CD4-positive, alpha-beta T cell (primary cell): ENCODE measurements at regions not wholly inside any gene's neighbourhood (a gene's known extent, or its start where the extent isn't known, plus 50 kb on each side); places are given as distances from the start of the nearest gene placed in this dataset.

Experiments used
- ATAC-seq: fragments of 200-7000 bp; cut with Tn5 transposase; one replicate; pipeline ENCODE4 v1.10.0; 2022; ENCODE audit warnings: mild to moderate bottlenecking; ENCODE audit not compliant: poor library complexity
- CTCF ChIA-PET: fragments of 350-600 bp; sonication (Branson Sonifier 250); formaldehyde crosslinking; loops from one replicate; lab custom pipeline; 2021; ENCODE audit warnings: antibody characterized with exemption, inconsistent platforms; lab: Charles Lee
- POLR2A ChIA-PET: fragments of 350-600 bp; sonication (Branson Sonifier 250); formaldehyde crosslinking; loops from one replicate; lab custom pipeline; 2021; ENCODE audit warnings: antibody characterized with exemption, inconsistent platforms; lab: Charles Lee
- DNase-seq, 14 experiments: peaks; one replicate each; pipeline ENCODE4 v3.0.0-alpha.2; 2013 to 2020; ENCODE audit warnings: mixed read lengths in 2 of 14
- H3K27ac ChIP-seq, 2 donors: one replicate each; pipeline versions ENCODE4 v1.5.1 to v1.7.0; 2013; ENCODE audit warnings: low read length in 2 of 2, low read depth in 1 of 2, mild to moderate bottlenecking in 1 of 2
- H3K27me3 ChIP-seq, 2 experiments: 1 replicate in 1 of 2; 2 replicates in 1 of 2; pipeline versions ENCODE4 v1.6.1 to v1.7.0; 2013; ENCODE audit warnings: low read length in 2 of 2, control low read depth in 1 of 2, mild to moderate bottlenecking in 1 of 2, moderate library complexity in 1 of 2; ENCODE audit not compliant: insufficient read depth in 2 of 2, control insufficient read depth in 1 of 2
- H3K36me3 ChIP-seq: one replicate; pipeline ENCODE4 v1.6.1; 2013; ENCODE audit warnings: low read length, control low read depth; ENCODE audit not compliant: insufficient read depth
- H3K4me1 ChIP-seq: one replicate; pipeline ENCODE4 v1.6.1; 2013; ENCODE audit warnings: low read length, control low read depth; ENCODE audit not compliant: insufficient read depth
- H3K4me3 ChIP-seq: one replicate; pipeline ENCODE4 v1.5.1; 2013; ENCODE audit warnings: mild to moderate bottlenecking, low read length, moderate library complexity
- H3K9me3 ChIP-seq, 2 experiments: 1 replicate in 1 of 2; 2 replicates in 1 of 2; pipeline versions ENCODE4 v1.6.1 to v1.7.0; 2013; ENCODE audit warnings: low read length in 2 of 2, mild to moderate bottlenecking in 2 of 2, control low read depth in 1 of 2, moderate library complexity in 1 of 2; ENCODE audit not compliant: control insufficient read depth in 1 of 2, insufficient read depth in 1 of 2
- H3K27ac Mint-ChIP-seq: one replicate; pipeline ENCODE4 v1.8.0; 2020; ENCODE audit warnings: mixed read lengths
- H3K27me3 Mint-ChIP-seq: one replicate; pipeline ENCODE4 v1.8.0; 2021; ENCODE audit warnings: mixed read lengths
- H3K36me3 Mint-ChIP-seq: one replicate; pipeline ENCODE4 v1.8.0; 2021; ENCODE audit warnings: low read depth, mixed read lengths
- H3K4me1 Mint-ChIP-seq: one replicate; pipeline ENCODE4 v1.8.0; 2021; ENCODE audit warnings: low read depth, mixed read lengths
- H3K4me3 Mint-ChIP-seq: one replicate; pipeline ENCODE4 v1.8.0; 2020; ENCODE audit warnings: mild to moderate bottlenecking, mixed read lengths
- H3K9me3 Mint-ChIP-seq: one replicate; pipeline ENCODE4 v1.8.0; 2020; ENCODE audit warnings: mixed read lengths
- intact Hi-C, 2 experiments: fragments of 100-400 bp; cut with DNase I in 1 of 2; cut with micrococcal nuclease in 1 of 2; formaldehyde crosslinking; loops; one replicate each; pipeline versions ENCODE4 v1.15.1 to v1.9.0; 2023 to 2025; cut with DNase I, micrococcal nuclease
- TF ChIP-seq, protein P1 (sequence below): fragments of 200-600 bp; IDR thresholded peaks from one replicate; pipeline ENCODE4 v1.8.0; 2022; ENCODE audit warnings: antibody characterized with exemption, mild to moderate bottlenecking

DNA sequence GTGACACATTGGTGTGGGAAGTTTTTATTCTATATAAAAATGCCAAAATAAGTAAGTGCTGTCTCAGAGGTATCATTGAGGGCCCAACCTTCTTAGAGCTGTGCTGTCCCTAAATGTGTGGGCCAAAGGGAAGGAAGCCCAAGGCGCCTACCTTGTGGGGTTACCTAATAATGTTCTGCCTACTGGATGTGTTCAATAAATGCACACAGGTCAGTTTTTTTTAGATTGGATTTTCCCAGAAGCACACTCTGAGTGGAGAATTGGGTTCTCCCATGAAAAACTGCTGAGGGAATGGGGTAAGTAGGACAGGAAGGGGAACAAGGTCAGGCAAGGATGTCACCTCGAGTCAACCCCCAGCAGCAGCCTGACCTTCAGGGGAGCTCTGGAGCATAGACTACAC lies 168.7 kb upstream of the FRMD4B start:
- H3K4me1 Mint-ChIP-seq: no peaks in the 10 kb centered on the region
- TF ChIP-seq, protein P1, sequence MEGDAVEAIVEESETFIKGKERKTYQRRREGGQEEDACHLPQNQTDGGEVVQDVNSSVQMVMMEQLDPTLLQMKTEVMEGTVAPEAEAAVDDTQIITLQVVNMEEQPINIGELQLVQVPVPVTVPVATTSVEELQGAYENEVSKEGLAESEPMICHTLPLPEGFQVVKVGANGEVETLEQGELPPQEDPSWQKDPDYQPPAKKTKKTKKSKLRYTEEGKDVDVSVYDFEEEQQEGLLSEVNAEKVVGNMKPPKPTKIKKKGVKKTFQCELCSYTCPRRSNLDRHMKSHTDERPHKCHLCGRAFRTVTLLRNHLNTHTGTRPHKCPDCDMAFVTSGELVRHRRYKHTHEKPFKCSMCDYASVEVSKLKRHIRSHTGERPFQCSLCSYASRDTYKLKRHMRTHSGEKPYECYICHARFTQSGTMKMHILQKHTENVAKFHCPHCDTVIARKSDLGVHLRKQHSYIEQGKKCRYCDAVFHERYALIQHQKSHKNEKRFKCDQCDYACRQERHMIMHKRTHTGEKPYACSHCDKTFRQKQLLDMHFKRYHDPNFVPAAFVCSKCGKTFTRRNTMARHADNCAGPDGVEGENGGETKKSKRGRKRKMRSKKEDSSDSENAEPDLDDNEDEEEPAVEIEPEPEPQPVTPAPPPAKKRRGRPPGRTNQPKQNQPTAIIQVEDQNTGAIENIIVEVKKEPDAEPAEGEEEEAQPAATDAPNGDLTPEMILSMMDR: no peak
- DNase-seq (no peak), ATAC-seq (no peak)
- H3K27me3 Mint-ChIP-seq: no peaks in the 10 kb centered on the region
- H3K36me3 ChIP-seq: no peaks in the 10 kb centered on the region
- no peak overlapping the region for H3K27ac ChIP-seq
- intact Hi-C loops: no loop called here
- H3K9me3 Mint-ChIP-seq: peaks cover 2% of the 10 kb centered on the region
- ChIA-PET CTCF (no interaction called here), POLR2A (no interaction called here)
- H3K27ac Mint-ChIP-seq: no peak overlapping the region
- no peak overlapping the region for H3K4me3 Mint-ChIP-seq
- H3K4me1 ChIP-seq: no peaks in the 10 kb centered on the region
- no peaks in the 10 kb centered on the region for H3K9me3 ChIP-seq
- no peak overlapping the region for H3K4me3 ChIP-seq
- H3K36me3 Mint-ChIP-seq: no peaks in the 10 kb centered on the region
- no peaks in the 10 kb centered on the region for H3K27me3 ChIP-seq

DNA sequence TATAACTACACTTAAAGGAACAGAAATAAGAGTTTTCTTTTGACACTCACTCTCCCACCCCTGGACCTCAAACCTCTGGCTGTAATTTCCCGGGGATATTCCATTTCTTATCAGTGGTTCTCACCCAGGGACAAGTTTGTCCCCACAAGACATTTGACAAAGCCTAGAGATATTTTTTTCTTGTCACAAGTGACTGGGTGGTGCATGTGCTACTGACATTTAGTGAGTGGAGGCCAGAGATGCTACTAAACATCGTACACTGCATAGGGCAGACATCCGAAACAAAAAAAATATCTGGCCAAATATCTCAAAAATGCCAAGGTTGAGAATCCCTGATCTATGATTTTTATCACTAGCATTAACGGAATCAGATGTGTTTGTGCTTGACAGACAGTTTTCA lies 168.0 kb upstream of the FRMD4B start:
- no peaks in the 10 kb centered on the region for H3K27me3 Mint-ChIP-seq
- no peak overlapping the region for H3K4me3 Mint-ChIP-seq
- intact Hi-C loops: no loop called here
- H3K27ac Mint-ChIP-seq: no peak overlapping the region
- Histone ChIP-seq H3K36me3 (no peaks in the 10 kb centered on the region), H3K9me3 (no peaks in the 10 kb centered on the region), H3K27me3 (no peaks in the 10 kb centered on the region), H3K4me3 (no peak overlapping the region), H3K4me1 (no peaks in the 10 kb centered on the region), H3K27ac (no peak overlapping the region)
- TF ChIP-seq, protein P1: no peak
- H3K4me1 Mint-ChIP-seq: no peaks in the 10 kb centered on the region
- no peak for DNase-seq
- ChIA-PET CTCF (no interaction called here), POLR2A (no interaction called here)
- peaks cover 2% of the 10 kb centered on the region for H3K9me3 Mint-ChIP-seq
- no peaks in the 10 kb centered on the region for H3K36me3 Mint-ChIP-seq
- no peak for ATAC-seq

DNA sequence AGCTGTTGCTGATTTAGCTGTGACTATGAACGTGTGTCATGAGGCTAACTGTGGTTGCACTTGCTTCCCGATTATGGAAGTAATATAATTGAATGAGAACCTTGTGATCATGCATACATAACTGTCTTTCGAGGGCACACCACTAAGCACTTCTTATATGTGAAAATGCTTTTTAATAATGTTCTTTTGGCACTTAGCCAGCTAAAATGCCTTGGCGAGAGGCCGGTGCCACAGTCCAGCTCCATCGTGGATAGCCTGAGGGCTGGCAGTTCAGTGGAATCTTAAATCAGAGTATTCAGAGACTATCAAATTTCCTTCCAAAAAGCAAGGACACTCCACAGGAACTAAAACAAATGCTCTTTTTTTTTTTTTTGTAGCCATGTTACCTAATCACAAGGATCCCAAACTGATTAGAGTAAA lies 161.6 kb upstream of the FRMD4B start:
- Histone ChIP-seq H3K27me3 (peaks cover 6 to 13% of the 10 kb centered on the region in 2 experiments), H3K36me3 (no peaks in the 10 kb centered on the region), H3K4me3 (no peak overlapping the region), H3K9me3 (no peaks in the 10 kb centered on the region), H3K4me1 (no peaks in the 10 kb centered on the region), H3K27ac (no peak overlapping the region)
- no peak for DNase-seq
- no peak overlapping the region for H3K27ac Mint-ChIP-seq
- H3K4me3 Mint-ChIP-seq: no peak overlapping the region
- POLR2A ChIA-PET: no interaction called here
- CTCF ChIA-PET: no interaction called here
- intact Hi-C loops: no loop called here
- H3K36me3 Mint-ChIP-seq: no peaks in the 10 kb centered on the region
- peaks cover 28% of the 10 kb centered on the region for H3K27me3 Mint-ChIP-seq
- H3K9me3 Mint-ChIP-seq: no peaks in the 10 kb centered on the region
- no peaks in the 10 kb centered on the region for H3K4me1 Mint-ChIP-seq
- TF ChIP-seq, protein P1: no peak
- no peak for ATAC-seq
